Adrenal gland (tissue), 9 donors: ENCODE measurements at regions not wholly inside any gene's neighbourhood (a gene's known extent, or its start where the extent isn't known, plus 50 kb on each side); places are given as distances from the start of the nearest gene placed in this dataset.
A peak's percentile ranks its signal among the peaks of the same experiment; 100 is the strongest.

Experiments
- DNase-seq, 7 donors: peaks; one replicate each; pipeline ENCODE4 v3.0.0-alpha.2; 2019 to 2020
- H3K27ac ChIP-seq, 5 donors: fragments of 200-600 bp; sonication (generic) in 4 of 5; 1 replicate in 3 of 5; 2 replicates in 2 of 5; pipeline versions ENCODE4 v1.5.1 to v1.8.0; 2016 to 2020; ENCODE audit warnings: mild to moderate bottlenecking in 1 of 5
- H3K27me3 ChIP-seq: fragments of 200-600 bp; 2 replicates; pipeline ENCODE4 v1.8.0; 2021
- H3K36me3 ChIP-seq, 2 donors: fragments of 200-600 bp; replicated peaks in 1 of 2; 1 replicate in 1 of 2; 2 replicates in 1 of 2; pipeline versions ENCODE4 v1.5.1 to v1.8.0; 2018 to 2022
- H3K4me1 ChIP-seq, 2 donors: fragments of 200-600 bp; replicated peaks in 1 of 2; 1 replicate in 1 of 2; 2 replicates in 1 of 2; pipeline versions ENCODE4 v1.5.1 to v1.8.0; 2018 to 2021
- H3K4me3 ChIP-seq, 4 donors: fragments of 200-600 bp; sonication (generic) in 3 of 4; one replicate each; pipeline ENCODE4 v1.5.1; 2016 to 2018
- H3K9me3 ChIP-seq, 3 donors: fragments of 200-600 bp; sonication (generic) in 1 of 3; replicated peaks in 1 of 3; 1 replicate in 2 of 3; 2 replicates in 1 of 3; pipeline versions ENCODE4 v1.5.1 to v1.8.0; 2016 to 2021
- CTCF ChIP-seq, 6 experiments: fragments of 450-650 bp in 4 of 6; fragments of 200-600 bp in 2 of 6; sonication (generic) in 1 of 6; IDR thresholded peaks; 1 replicate in 5 of 6; 2 replicates in 1 of 6; pipeline versions ENCODE4 v1.5.1 to v1.8.0; 2016 to 2021; ENCODE audit warnings: antibody characterized with exemption in 6 of 6, mild to moderate bottlenecking in 2 of 6, moderate library complexity in 1 of 6
- POLR2A ChIP-seq, 2 donors: fragments of 450-650 bp; IDR thresholded peaks; one replicate each; pipeline ENCODE4 v1.6.1; 2017; ENCODE audit warnings: antibody characterized with exemption in 2 of 2, mild to moderate bottlenecking in 2 of 2, moderate library complexity in 1 of 2
- WGBS, 4 donors: extraction: QIAGEN DNeasy Blood & Tissue Kit in 2 of 4; methylation state at CpG; one replicate each; pipeline versions ENCODE4 v1.1.5 to v1.1.7; 2013 to 2017; 5-methylcytosine and 5-hydroxymethylcytosine counted together
- intact Hi-C, 2 donors: fragments of 100-400 bp; cut with DNase I; formaldehyde crosslinking; loops; one replicate each; pipeline versions ENCODE4 v1.14.1 to v1.15.0; 2022 to 2023
- donor health status: healthy with polysubstance abuse.
- donor health status: Bipolar disorder and iron deficiency.
- donor health status: DM: yes; HTN: yes; CAD: no.
- donor health status: DM: no; HTN: no; CAD: no.
- donor health status: DM: no; HTN: no; CAD: no.

GRCh38 chrX:120690344-120690743 is 60.5 kb upstream of the C1GALT1C1 start:
- WGBS, 4 donors: 14 to 60% (median 37%) methylated on average over 1 to 3 of the region's 3 CpGs
- no peak for TF ChIP-seq POLR2A (IDR thresholded peaks at IDR 0.05)
- TF ChIP-seq CTCF (IDR thresholded peaks at IDR 0.05): no peak
- DNase-seq: peak in 4 of 7 donors; percentile 13 to 51 (median 33)
- no peaks in the 10 kb centered on the region for H3K9me3 ChIP-seq
- no peaks in the 10 kb centered on the region for H3K36me3 ChIP-seq
- no peaks in the 10 kb centered on the region for H3K27me3 ChIP-seq
- intact Hi-C loops: no loop called here
- peak overlapping the region in 2 of 5 donors; percentile 53 to 61 for H3K27ac ChIP-seq
- H3K4me1 ChIP-seq: peaks cover 10 to 12% of the 10 kb centered on the region in 2 donors
- no peak overlapping the region for H3K4me3 ChIP-seq

GRCh38 chrX:120680090-120680489 is 50.2 kb upstream of the C1GALT1C1 start:
- Histone ChIP-seq H3K4me1 (no peaks in the 10 kb centered on the region), H3K9me3 (no peaks in the 10 kb centered on the region), H3K27ac (no peak overlapping the region), H3K27me3 (no peaks in the 10 kb centered on the region), H3K4me3 (no peak overlapping the region), H3K36me3 (no peaks in the 10 kb centered on the region)
- WGBS, 4 donors: 82 to 93% (median 89%) methylated on average over 5 of the region's 5 CpGs
- DNase-seq: no peak
- intact Hi-C loops: no loop called here
- TF ChIP-seq CTCF (IDR thresholded peaks at IDR 0.05) (no peak), POLR2A (IDR thresholded peaks at IDR 0.05) (no peak)
